ENCODE measurements at regions not wholly inside any gene's neighbourhood (a gene's known extent, or its start where the extent isn't known, plus 50 kb on each side); places are given as distances from the start of the nearest gene placed in this dataset.

DNA sequence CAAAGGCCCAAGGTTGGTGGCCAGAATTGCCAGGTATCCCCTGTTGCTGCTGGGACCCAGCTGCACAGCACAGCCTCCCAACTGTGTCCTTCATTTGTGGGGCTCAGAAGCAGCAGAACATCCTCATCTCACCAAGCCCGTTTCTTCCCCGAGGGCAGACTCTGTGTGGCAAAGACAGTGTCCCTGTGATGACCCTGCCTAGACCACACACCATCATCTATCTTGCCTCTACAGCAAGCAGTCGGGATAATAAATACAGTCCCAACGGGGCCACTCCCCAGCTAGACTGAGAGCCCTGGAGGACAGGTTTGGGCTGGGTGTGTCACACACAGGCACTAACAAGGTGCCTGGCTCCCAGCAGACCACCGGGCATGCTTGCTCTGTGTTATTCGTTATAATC, 93.4 kb downstream of the PTGR3 start:
- TF ChIP-seq, protein P1, sequence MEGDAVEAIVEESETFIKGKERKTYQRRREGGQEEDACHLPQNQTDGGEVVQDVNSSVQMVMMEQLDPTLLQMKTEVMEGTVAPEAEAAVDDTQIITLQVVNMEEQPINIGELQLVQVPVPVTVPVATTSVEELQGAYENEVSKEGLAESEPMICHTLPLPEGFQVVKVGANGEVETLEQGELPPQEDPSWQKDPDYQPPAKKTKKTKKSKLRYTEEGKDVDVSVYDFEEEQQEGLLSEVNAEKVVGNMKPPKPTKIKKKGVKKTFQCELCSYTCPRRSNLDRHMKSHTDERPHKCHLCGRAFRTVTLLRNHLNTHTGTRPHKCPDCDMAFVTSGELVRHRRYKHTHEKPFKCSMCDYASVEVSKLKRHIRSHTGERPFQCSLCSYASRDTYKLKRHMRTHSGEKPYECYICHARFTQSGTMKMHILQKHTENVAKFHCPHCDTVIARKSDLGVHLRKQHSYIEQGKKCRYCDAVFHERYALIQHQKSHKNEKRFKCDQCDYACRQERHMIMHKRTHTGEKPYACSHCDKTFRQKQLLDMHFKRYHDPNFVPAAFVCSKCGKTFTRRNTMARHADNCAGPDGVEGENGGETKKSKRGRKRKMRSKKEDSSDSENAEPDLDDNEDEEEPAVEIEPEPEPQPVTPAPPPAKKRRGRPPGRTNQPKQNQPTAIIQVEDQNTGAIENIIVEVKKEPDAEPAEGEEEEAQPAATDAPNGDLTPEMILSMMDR (conservative IDR thresholded peaks at IDR 0.05; ENCODE audit: low read depth, low read length), result no peak
- TF ChIP-seq, protein P2, sequence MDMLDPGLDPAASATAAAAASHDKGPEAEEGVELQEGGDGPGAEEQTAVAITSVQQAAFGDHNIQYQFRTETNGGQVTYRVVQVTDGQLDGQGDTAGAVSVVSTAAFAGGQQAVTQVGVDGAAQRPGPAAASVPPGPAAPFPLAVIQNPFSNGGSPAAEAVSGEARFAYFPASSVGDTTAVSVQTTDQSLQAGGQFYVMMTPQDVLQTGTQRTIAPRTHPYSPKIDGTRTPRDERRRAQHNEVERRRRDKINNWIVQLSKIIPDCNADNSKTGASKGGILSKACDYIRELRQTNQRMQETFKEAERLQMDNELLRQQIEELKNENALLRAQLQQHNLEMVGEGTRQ (IDR thresholded peaks at IDR 0.05; ENCODE audit: low read depth, low read length), result no peak

Measured in IMR-90 (cell line).